ENCODE measurements at regions not wholly inside any gene's neighbourhood (a gene's known extent, or its start where the extent isn't known, plus 50 kb on each side); places are given as distances from the start of the nearest gene placed in this dataset.

DNA sequence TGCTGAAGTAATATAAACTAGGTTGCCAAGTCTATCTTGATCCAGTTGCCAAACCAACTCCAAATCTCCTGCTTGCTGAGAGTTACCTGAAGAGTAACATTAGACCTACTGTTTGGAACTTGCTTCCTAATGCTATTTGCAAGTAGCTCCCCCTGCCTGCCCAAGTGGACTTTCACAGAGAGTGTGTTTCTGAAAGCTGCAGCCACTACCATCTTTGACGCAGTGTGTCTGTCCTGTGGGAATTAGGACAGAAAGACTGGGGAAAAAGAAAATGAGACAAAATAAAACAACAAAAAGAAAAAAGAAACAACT, 195.0 kb upstream of the HS3ST1 start:
- CTCF ChIA-PET (ENCODE audit: low intra/inter-chr PET ratio): no interaction called here
- Histone ChIP-seq H3K9me3 (replicated peaks; ENCODE audit: control insufficient read depth, insufficient read depth, low read depth, low read length) (no peaks in the 10 kb centered on the region), H3K9me1 (ENCODE audit: control insufficient read depth, insufficient read depth, low read length) (no peaks in the 10 kb centered on the region), H3K27me3 (ENCODE audit: control insufficient read depth in 2 of 2, insufficient read depth in 2 of 2, low read length in 2 of 2) (no peaks in the 10 kb centered on the region), H3K36me3 (ENCODE audit: control insufficient read depth, insufficient read depth, low read length) (no peaks in the 10 kb centered on the region), H2AFZ (ENCODE audit: low read depth, low read length) (no peak overlapping the region), H3K4me3 (no peak overlapping the region), H4K20me1 (replicated peaks; ENCODE audit: control insufficient read depth, insufficient read depth, low read length) (no peaks in the 10 kb centered on the region), H3K79me2 (ENCODE audit: control insufficient read depth, insufficient read depth, low read length) (no peaks in the 10 kb centered on the region), H3K4me2 (ENCODE audit: insufficient read depth, low read length) (no peak overlapping the region), H3K9ac (ENCODE audit: insufficient read depth in 1 of 2, low read depth in 2 of 2, low read length in 2 of 2) (no peak overlapping the region), H3K27ac (ENCODE audit: extremely low read depth, low read depth, low read length) (no peak overlapping the region), H3K4me1 (replicated peaks in 1 of 2; ENCODE audit: control insufficient read depth in 2 of 2, insufficient read depth in 2 of 2, low read length in 2 of 2) (no peaks in the 10 kb centered on the region)
- POLR2A ChIA-PET: no interaction called here
- DNase-seq (ENCODE audit: extremely low read depth in 1 of 4, low spot score in 3 of 4) (no peak), ATAC-seq (no peak), FAIRE-seq (no peak)
- in situ Hi-C loops (cut with MboI): no loop called here
- BruUV-seq (replicated peaks): no TSS peak
- 0% methylated on average over 1 of the region's 1 CpG for WGBS (ENCODE audit: insufficient coverage, low coverage, missing lambda C conversion rate)
- intact Hi-C loops (cut with micrococcal nuclease): no loop called here
- TF ChIP-seq BRD9 (IDR thresholded peaks at IDR 0.05; ENCODE audit: low read depth, partially characterized antibody) (no peak), POLR2AphosphoS5 (IDR thresholded peaks at IDR 0.05; ENCODE audit: control insufficient read depth, insufficient read depth, low read depth, low read length) (no peak), SMC3 (conservative IDR thresholded peaks at IDR 0.05; ENCODE audit: insufficient read depth, low read depth, low read length) (no peak), MTA3 (IDR thresholded peaks at IDR 0.05; ENCODE audit: borderline replicate concordance) (no peak), ZNF75A (CRISPR knock-in tag; IDR thresholded peaks at IDR 0.05) (no peak), ZFX (CRISPR knock-in tag; IDR thresholded peaks at IDR 0.05) (no peak), SMAD3 (CRISPR knock-in tag; conservative IDR thresholded peaks at IDR 0.05) (no peak), ERF (CRISPR knock-in tag; IDR thresholded peaks at IDR 0.05) (no peak), TSC22D4 (tag; IDR thresholded peaks at IDR 0.05) (no peak), MAZ (CRISPR knock-in tag; conservative IDR thresholded peaks at IDR 0.05 in 1 of 2, IDR thresholded peaks at IDR 0.05 in 1 of 2) (no peak), GTF2F1 (IDR thresholded peaks at IDR 0.05; ENCODE audit: low read depth, low read length) (no peak), ZNF354B (CRISPR knock-in tag; IDR thresholded peaks at IDR 0.05) (no peak), EP400 (IDR thresholded peaks at IDR 0.05) (no peak), NCOA6 (IDR thresholded peaks at IDR 0.05) (no peak)
- TF ChIP-seq, protein P1, sequence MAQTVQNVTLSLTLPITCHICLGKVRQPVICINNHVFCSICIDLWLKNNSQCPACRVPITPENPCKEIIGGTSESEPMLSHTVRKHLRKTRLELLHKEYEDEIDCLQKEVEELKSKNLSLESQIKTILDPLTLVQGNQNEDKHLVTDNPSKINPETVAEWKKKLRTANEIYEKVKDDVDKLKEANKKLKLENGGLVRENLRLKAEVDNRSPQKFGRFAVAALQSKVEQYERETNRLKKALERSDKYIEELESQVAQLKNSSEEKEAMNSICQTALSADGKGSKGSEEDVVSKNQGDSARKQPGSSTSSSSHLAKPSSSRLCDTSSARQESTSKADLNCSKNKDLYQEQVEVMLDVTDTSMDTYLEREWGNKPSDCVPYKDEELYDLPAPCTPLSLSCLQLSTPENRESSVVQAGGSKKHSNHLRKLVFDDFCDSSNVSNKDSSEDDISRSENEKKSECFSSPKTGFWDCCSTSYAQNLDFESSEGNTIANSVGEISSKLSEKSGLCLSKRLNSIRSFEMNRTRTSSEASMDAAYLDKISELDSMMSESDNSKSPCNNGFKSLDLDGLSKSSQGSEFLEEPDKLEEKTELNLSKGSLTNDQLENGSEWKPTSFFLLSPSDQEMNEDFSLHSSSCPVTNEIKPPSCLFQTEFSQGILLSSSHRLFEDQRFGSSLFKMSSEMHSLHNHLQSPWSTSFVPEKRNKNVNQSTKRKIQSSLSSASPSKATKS (CRISPR knock-in tag; IDR thresholded peaks at IDR 0.05): no peak
- TF ChIP-seq, protein P2, sequence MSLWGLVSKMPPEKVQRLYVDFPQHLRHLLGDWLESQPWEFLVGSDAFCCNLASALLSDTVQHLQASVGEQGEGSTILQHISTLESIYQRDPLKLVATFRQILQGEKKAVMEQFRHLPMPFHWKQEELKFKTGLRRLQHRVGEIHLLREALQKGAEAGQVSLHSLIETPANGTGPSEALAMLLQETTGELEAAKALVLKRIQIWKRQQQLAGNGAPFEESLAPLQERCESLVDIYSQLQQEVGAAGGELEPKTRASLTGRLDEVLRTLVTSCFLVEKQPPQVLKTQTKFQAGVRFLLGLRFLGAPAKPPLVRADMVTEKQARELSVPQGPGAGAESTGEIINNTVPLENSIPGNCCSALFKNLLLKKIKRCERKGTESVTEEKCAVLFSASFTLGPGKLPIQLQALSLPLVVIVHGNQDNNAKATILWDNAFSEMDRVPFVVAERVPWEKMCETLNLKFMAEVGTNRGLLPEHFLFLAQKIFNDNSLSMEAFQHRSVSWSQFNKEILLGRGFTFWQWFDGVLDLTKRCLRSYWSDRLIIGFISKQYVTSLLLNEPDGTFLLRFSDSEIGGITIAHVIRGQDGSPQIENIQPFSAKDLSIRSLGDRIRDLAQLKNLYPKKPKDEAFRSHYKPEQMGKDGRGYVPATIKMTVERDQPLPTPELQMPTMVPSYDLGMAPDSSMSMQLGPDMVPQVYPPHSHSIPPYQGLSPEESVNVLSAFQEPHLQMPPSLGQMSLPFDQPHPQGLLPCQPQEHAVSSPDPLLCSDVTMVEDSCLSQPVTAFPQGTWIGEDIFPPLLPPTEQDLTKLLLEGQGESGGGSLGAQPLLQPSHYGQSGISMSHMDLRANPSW (CRISPR knock-in tag; IDR thresholded peaks at IDR 0.05): no peak
- TF ChIP-seq, protein P3, sequence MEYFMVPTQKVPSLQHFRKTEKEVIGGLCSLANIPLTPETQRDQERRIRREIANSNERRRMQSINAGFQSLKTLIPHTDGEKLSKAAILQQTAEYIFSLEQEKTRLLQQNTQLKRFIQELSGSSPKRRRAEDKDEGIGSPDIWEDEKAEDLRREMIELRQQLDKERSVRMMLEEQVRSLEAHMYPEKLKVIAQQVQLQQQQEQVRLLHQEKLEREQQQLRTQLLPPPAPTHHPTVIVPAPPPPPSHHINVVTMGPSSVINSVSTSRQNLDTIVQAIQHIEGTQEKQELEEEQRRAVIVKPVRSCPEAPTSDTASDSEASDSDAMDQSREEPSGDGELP (CRISPR knock-in tag; IDR thresholded peaks at IDR 0.05; ENCODE audit: borderline replicate concordance): no peak

Data from K562 (cell line).